HG02610 (cell line): ENCODE measurements at regions not wholly inside any gene's neighbourhood (a gene's known extent, or its start where the extent isn't known, plus 50 kb on each side); places are given as distances from the start of the nearest gene placed in this dataset.
"Not testable (repeated sequence)": the region's sequence is repeated elsewhere in the genome, so short reads cannot be mapped to it uniquely, and the experiment has no call there.

ENCODE experiments used
- ATAC-seq: cut with Tn5 transposase; IDR thresholded peaks from one replicate; pipeline ENCODE4 v1.9.1; 2021; ENCODE audit warnings: mild to moderate bottlenecking, moderate library complexity; ENCODE audit not compliant: unreplicated experiment

- not testable (repeated sequence) for ATAC-seq
These were observed 56.6 kb downstream of the CHST2 start for GRCh38 chr3:143175940-143176894.

- not testable (repeated sequence) for ATAC-seq
These were observed 58.4 kb downstream of the CHST2 start for GRCh38 chr3:143177965-143178364.

DNA sequence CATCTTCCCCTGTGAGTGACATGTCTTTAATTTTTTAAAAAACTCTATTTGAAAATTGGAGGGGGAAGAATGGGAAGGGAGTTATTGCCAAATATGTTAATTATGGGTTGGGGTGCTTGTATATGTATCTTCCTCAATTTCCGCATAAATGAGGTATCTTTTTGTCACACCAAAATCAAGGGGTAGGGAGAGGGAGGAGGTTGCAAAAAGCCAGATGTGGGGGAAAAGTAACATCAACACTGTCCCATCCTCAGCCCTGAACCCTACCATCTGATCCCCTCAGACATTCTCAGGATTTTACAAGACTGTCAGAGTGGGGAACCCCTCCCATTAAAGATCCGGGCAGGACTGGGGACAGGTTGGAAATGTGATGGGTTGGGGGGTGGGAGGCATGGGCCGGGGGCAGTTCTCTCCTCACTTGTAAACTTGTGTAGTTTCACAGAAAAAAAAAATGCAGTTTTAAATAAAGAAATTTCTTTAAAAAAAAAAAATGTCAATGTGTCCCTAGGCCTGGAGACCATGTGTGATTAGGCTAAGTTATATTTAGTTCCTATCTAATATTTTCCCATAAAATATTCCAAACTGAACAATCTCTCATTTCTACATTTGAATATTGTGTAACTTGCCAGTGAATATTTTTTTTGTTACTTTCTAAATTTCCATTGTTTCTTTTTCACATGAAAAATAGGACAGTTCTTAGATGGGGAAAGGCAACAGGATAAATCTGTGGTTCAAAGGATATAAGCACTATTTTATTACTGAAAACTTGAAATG lies 59.4 kb downstream of the CHST2 start:
- ATAC-seq, result not testable (repeated sequence)

- no peak for ATAC-seq
These were observed 60.0 kb downstream of the CHST2 start for GRCh38 chr3:143179603-143180002.

- ATAC-seq, result not testable (repeated sequence)
These were observed 61.3 kb downstream of the CHST2 start for GRCh38 chr3:143180860-143181259.

DNA sequence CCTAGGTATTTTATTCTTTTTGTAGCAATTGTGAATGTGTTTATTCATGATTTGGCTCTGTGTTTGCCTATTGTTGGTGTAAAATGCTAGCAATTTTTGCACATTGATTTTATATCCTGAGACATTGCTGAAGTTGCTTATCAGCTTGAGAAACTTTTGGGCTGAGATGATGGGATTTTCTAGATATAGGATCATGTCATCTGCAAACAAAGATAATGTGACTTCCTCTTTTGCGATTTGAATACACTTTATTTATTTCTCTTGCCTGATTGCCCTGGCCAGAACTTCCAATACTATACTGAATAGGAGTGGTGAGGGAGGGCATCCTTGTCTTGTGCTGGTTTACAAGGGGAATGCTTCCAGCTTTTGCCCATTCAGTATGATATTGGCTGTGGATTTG lies 62.4 kb downstream of the CHST2 start:
- not testable (repeated sequence) for ATAC-seq

DNA sequence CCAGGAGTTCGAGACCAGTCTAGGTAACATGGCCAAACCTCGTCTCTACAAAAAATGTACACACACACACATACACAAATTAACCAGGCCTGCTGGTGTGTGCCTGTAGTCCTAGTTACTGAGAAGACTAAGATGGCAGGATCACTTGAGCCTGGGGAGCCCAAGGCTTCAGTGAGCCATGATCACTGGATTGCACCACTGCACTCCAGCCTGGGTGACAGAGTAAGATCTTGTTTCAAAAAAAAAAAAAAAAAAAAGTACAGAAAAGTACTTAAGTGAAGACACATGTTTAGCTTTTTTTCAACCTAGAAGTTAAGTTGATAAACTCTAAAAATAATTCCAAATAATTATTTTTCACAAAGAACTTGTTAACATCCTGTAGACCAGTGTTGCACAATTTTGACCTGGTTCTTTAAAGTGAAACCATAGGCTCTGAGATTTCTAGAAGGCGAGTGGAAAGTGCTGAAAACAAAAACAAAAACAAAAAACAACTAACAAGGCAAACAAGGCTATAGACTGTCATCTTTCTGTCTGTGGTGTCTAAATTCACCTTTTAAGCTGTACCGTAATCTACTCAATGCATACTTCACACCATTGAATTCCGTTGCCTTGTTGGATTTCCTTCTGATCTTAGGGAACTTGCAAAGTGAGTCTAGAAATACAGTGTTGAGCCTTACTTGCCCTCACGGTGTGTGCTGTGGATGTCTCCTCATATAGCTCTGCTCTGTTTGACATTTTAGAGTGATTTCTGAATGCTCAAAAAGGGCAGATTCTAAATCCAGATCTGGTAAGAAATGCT lies 63.5 kb downstream of the CHST2 start:
- ATAC-seq, result no peak

DNA sequence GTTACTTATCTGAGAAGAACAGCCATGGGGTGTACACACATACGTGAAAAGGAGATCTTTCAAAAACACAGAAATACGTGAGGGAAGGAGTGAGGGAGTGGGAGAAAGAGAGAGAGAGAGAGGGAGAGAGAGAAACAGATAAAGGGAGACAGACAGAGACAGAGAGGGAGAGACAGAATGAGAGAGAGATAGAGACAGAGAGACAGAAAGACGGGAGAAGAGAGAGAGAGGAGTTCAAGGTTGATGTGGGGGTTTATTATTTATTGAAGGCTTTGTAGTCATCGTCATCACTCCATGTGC lies 64.0 kb downstream of the CHST2 start:
- no peak for ATAC-seq

- no peak for ATAC-seq
These were observed 64.5 kb downstream of the CHST2 start for GRCh38 chr3:143184099-143184498.

DNA sequence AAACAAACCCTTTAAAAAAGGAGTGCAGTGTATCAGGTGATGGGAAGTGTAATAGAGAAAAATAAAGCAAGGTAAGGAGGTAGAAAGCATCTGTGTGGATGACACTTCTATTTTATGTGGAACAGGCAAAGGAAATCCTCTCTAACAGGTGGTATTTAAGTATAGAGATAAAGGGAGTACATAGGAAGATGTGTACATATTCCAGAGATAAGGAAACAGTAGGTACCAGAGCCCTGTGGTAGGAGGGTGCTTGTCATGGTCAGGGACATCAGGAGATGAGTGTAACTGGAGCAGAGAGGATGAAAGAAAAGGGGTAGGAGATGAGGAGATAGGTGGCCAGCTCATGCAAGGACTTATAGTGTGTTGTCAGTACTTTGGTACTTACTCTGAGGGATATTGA lies 65.8 kb downstream of the CHST2 start:
- no peak for ATAC-seq

DNA sequence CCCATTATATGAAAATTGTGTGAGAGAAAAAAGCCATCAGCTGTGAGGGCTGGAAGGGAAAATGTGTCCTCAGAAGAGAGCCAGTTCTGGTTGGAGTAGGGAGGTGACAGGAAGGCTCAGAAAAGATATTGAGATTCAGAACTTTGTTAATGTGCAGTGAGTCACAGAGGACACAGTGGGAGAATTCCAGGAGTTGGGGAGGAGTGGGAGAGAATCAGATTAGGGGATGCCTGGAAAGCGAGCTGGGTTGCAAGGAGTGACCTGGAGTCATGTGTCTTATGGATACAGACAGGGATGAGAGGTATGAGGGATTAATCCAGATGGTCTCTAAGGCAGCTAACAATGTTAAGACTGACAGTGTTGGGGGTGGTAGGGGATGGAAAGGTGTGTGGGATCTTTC lies 67.5 kb downstream of the CHST2 start:
- no peak for ATAC-seq

- ATAC-seq, result no peak
These were observed 69.3 kb downstream of the CHST2 start for GRCh38 chr3:143188881-143189280.

- ATAC-seq, result no peak
These were observed 70.5 kb downstream of the CHST2 start for GRCh38 chr3:143190101-143190500.

DNA sequence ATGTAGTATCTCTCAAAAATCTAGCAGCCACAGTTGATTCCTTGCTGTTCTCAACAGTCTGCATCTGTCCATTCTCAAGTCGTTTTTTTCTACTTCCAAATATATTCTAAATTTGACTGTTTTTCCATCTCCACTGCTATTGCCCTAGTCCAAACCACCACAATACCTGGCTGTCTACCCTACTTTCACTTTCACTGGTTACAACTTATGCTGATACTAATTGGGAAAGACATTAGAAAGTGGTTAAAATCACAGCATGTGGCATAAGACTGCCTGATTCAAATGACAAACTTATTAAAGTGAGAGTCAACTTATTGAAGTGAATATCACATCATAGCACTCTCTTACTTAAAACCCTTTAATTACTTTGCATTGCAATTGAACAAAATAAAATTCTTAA lies 72.6 kb downstream of the CHST2 start:
- no peak for ATAC-seq

GRCh38 chr3:143200001-143200924 lies 80.7 kb downstream of the CHST2 start:
- no peak for ATAC-seq

DNA sequence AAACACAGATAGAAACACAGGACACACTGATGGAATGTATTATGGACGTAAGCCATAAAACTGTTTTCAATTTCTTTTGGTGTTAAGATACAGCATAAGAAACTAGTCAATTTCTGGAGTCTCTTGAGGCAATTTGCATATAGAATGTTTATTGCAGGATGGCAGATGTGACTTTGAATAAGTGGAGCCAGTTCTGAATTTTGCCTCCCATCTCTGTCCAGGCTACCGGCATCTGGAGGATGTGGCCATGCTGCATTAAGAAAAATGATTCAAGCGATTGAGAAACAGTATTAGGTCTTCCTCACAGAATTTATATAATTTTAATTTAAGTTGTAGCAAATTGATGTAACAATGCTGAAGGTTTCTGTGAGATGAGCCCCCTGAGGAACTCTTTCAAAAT lies 81.5 kb downstream of the CHST2 start:
- no peak for ATAC-seq

GRCh38 chr3:143201870-143202752 lies 82.5 kb downstream of the CHST2 start:
- no peak for ATAC-seq

DNA sequence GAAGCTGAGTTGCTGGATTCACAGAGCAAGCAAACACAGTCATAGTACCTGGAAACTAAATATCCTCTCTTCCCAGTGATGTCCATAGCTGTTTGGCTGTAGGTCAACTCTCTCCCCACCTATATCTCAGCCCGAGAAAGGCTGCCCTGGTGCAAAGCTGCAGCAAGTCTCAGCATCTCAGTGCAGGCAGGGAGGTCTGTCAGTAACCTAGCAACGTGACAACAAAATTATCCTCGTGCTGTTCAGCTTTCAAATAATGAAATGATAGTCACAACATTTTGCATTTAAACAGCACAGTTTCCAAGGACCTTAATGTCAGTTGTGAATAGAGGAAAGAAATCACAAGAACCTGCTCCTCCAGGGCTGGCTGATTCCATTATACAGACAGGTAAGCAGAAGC lies 83.6 kb downstream of the CHST2 start:
- ATAC-seq, result no peak

DNA sequence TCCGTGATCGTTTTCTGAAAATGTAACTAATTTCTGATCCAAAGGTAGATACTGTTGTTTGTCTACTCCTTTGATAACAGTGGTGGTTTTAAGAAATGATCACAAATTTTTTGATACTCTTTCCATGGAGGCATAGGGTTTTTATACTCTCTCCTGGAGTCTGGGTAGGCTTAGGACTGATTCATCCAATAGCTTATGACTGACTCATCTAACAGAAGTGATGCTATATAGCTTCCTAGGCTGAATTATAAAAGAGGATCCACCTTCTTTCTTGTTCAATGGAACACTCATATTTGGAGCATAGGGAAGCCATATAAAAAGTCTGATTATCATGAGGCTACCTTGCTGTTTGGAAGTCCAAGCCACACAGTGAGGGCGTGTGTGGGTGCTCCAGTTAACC lies 84.3 kb downstream of the CHST2 start:
- ATAC-seq, result no peak
